Breast epithelium (tissue), 4 donors: ENCODE measurements at regions not wholly inside any gene's neighbourhood (a gene's known extent, or its start where the extent isn't known, plus 50 kb on each side); places are given as distances from the start of the nearest gene placed in this dataset.

Source experiments
- DNase-seq, 2 donors: peaks; one replicate each; pipeline ENCODE4 v3.0.0-alpha.2; 2019; ENCODE audit warnings: low spot score in 2 of 2
- H3K27ac ChIP-seq, 2 donors: fragments of 200-600 bp; sonication (generic) in 1 of 2; one replicate each; pipeline ENCODE4 v1.5.1; 2016 to 2019; ENCODE audit warnings: mild to moderate bottlenecking in 1 of 2
- H3K27me3 ChIP-seq, 2 donors: fragments of 200-600 bp; sonication (generic) in 1 of 2; one replicate each; pipeline versions ENCODE4 v1.5.1 to v1.6.0; 2017 to 2019; ENCODE audit warnings: control low read depth in 1 of 2, mild to moderate bottlenecking in 1 of 2
- H3K36me3 ChIP-seq: fragments of 200-600 bp; one replicate; pipeline ENCODE4 v1.5.1; 2019
- H3K4me1 ChIP-seq, 2 donors: fragments of 200-600 bp; sonication (generic); one replicate each; pipeline ENCODE4 v1.5.1; 2016 to 2019; ENCODE audit warnings: control low read depth in 1 of 2
- H3K4me3 ChIP-seq, 3 donors: fragments of 200-600 bp; sonication (generic); 1 replicate in 2 of 3; 2 replicates in 1 of 3; pipeline ENCODE4 v1.5.1; 2016 to 2019; ENCODE audit warnings: mild to moderate bottlenecking in 3 of 3, moderate library complexity in 2 of 3
- H3K9me3 ChIP-seq, 2 donors: fragments of 200-600 bp; sonication (generic) in 1 of 2; one replicate each; pipeline ENCODE4 v1.5.1; 2016 to 2019; ENCODE audit warnings: control low read depth in 1 of 2
- CTCF ChIP-seq, 3 donors: fragments of 450-650 bp; IDR thresholded peaks; one replicate each; pipeline ENCODE4 v1.5.1; 2016 to 2017; ENCODE audit warnings: antibody characterized with exemption in 3 of 3, mild to moderate bottlenecking in 3 of 3, moderate library complexity in 3 of 3
- POLR2A ChIP-seq: fragments of 450-650 bp; IDR thresholded peaks from one replicate; pipeline ENCODE4 v1.6.1; 2016; ENCODE audit warnings: antibody characterized with exemption, mild to moderate bottlenecking, moderate library complexity
- POLR2AphosphoS5 ChIP-seq, 3 donors: sonication (generic); formaldehyde crosslinking; IDR thresholded peaks; one replicate each; pipeline ENCODE4 v1.6.1; 2017; ENCODE audit warnings: antibody characterized with exemption in 3 of 3
- intact Hi-C: fragments of 100-400 bp; cut with DNase I; formaldehyde crosslinking; loops from one replicate; pipeline ENCODE4 v1.15.1; 2023; ENCODE audit warnings: low total_unique reads

DNA sequence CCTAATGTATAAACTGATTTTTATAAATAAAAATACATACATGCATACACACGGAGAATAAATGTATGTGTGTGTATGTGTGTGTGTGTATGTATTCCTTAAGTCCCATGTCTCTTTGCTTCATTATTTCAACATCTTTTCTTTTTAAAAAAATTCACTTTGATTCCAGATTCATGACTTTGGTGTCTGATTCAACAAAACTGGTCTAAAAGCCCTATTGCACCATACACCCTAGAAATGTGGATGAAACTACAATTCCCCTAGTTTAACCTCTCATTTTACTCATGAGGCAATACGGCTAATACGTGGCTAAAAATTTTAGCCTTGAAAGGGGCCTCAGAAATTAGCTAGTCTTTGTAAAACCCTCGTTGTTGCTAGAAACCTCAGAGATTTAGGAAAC is 228.1 kb downstream of the ADAMTS9 start:
- intact Hi-C loops: no loop called here
- no peak overlapping the region for H3K27ac ChIP-seq
- no peaks in the 10 kb centered on the region for H3K4me1 ChIP-seq
- no peaks in the 10 kb centered on the region for H3K9me3 ChIP-seq
- no peak for TF ChIP-seq CTCF (IDR thresholded peaks at IDR 0.05)
- TF ChIP-seq POLR2A: no peak
- no peak for TF ChIP-seq POLR2AphosphoS5 (IDR thresholded peaks at IDR 0.05)
- no peaks in the 10 kb centered on the region for H3K27me3 ChIP-seq
- no peak for DNase-seq
- H3K36me3 ChIP-seq: no peaks in the 10 kb centered on the region
- no peak overlapping the region for H3K4me3 ChIP-seq

DNA sequence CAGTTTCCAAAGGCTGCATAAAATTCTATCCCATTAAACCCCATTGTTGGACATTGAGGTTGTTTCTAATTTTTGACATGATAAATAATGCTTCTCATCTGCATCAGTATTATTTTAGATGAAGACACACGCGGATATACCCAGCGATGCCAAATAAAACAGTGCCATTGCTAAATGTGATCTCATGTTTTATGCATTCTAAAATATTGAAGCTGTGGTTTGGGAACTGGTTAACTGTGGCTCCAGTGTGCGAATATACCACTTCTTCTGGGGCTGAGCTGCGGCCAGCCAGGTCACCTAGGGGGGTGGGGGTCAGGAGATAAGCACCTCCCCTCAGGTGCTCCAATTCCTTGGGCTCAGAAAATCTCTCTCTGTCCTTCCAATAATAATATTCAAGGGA is 230.0 kb downstream of the ADAMTS9 start:
- intact Hi-C loops: no loop called here
- no peaks in the 10 kb centered on the region for H3K9me3 ChIP-seq

GRCh38 chr3:64456674-64457073 is 231.1 kb downstream of the ADAMTS9 start:
- peak in 1 of 3 donors; percentile 18 for TF ChIP-seq POLR2AphosphoS5 (IDR thresholded peaks at IDR 0.05)
- TF ChIP-seq POLR2A: no peak
- Histone ChIP-seq H3K4me1 (no peaks in the 10 kb centered on the region), H3K4me3 (no peak overlapping the region), H3K27me3 (no peaks in the 10 kb centered on the region), H3K27ac (peak overlapping the region in 1 of 2 donors; percentile 14), H3K9me3 (no peaks in the 10 kb centered on the region), H3K36me3 (no peaks in the 10 kb centered on the region)
- DNase-seq: peak in 1 of 2 donors; percentile 63
- intact Hi-C loops: no loop called here

More for the DNA sequence above, 230.0 kb downstream of the ADAMTS9 start:
- no peak overlapping the region for H3K4me3 ChIP-seq
- no peak overlapping the region for H3K27ac ChIP-seq
- no peak for TF ChIP-seq POLR2A
- no peak for DNase-seq
- H3K36me3 ChIP-seq: no peaks in the 10 kb centered on the region
- no peaks in the 10 kb centered on the region for H3K27me3 ChIP-seq
- H3K4me1 ChIP-seq: no peaks in the 10 kb centered on the region

- TF ChIP-seq CTCF (IDR thresholded peaks at IDR 0.05) (no peak), POLR2AphosphoS5 (IDR thresholded peaks at IDR 0.05) (no peak), POLR2A (no peak)
- no peak for DNase-seq
- Histone ChIP-seq H3K27me3 (no peaks in the 10 kb centered on the region), H3K27ac (no peak overlapping the region), H3K4me3 (no peak overlapping the region), H3K9me3 (no peaks in the 10 kb centered on the region), H3K4me1 (no peaks in the 10 kb centered on the region), H3K36me3 (no peaks in the 10 kb centered on the region)
- intact Hi-C loops: no loop called here
These were observed 230.1 kb upstream of the PRICKLE2 start for GRCh38 chr3:64455351-64455750.

GRCh38 chr3:64454768-64455167 is 229.5 kb upstream of the PRICKLE2 start:
- TF ChIP-seq CTCF (IDR thresholded peaks at IDR 0.05) (no peak), POLR2AphosphoS5 (IDR thresholded peaks at IDR 0.05) (no peak), POLR2A (no peak)
- intact Hi-C loops: no loop called here
- no peak overlapping the region for H3K27ac ChIP-seq
- H3K27me3 ChIP-seq: no peaks in the 10 kb centered on the region
- no peaks in the 10 kb centered on the region for H3K36me3 ChIP-seq
- no peaks in the 10 kb centered on the region for H3K4me1 ChIP-seq
- no peaks in the 10 kb centered on the region for H3K9me3 ChIP-seq
- no peak overlapping the region for H3K4me3 ChIP-seq
- no peak for DNase-seq

- Histone ChIP-seq H3K36me3 (no peaks in the 10 kb centered on the region), H3K9me3 (no peaks in the 10 kb centered on the region), H3K27me3 (no peaks in the 10 kb centered on the region), H3K4me3 (no peak overlapping the region), H3K4me1 (no peaks in the 10 kb centered on the region), H3K27ac (no peak overlapping the region)
- intact Hi-C loops: no loop called here
- DNase-seq: no peak
- no peak for TF ChIP-seq POLR2A
- no peak for TF ChIP-seq CTCF (IDR thresholded peaks at IDR 0.05)
- no peak for TF ChIP-seq POLR2AphosphoS5 (IDR thresholded peaks at IDR 0.05)
These were observed 228.9 kb upstream of the PRICKLE2 start for GRCh38 chr3:64454179-64454578.
